Muscle layer of colon (tissue), 2 donors: ENCODE measurements at regions not wholly inside any gene's neighbourhood (a gene's known extent, or its start where the extent isn't known, plus 50 kb on each side); places are given as distances from the start of the nearest gene placed in this dataset.

Source experiments
- H3K27ac ChIP-seq: one replicate; pipeline ENCODE4 v1.7.0; 2013; ENCODE audit warnings: low read depth, mild to moderate bottlenecking, low read length, moderate library complexity
- H3K27me3 ChIP-seq, 2 donors: one replicate each; pipeline ENCODE4 v1.7.0; 2013; ENCODE audit warnings: low read length in 2 of 2, mild to moderate bottlenecking in 2 of 2; ENCODE audit not compliant: insufficient read depth in 2 of 2, control insufficient read depth in 1 of 2
- H3K36me3 ChIP-seq: one replicate; pipeline ENCODE4 v1.7.0; 2013; ENCODE audit warnings: mild to moderate bottlenecking, low read length; ENCODE audit not compliant: insufficient read depth
- H3K4me1 ChIP-seq: one replicate; pipeline ENCODE4 v1.7.0; 2013; ENCODE audit warnings: mild to moderate bottlenecking, low read length; ENCODE audit not compliant: insufficient read depth
- H3K4me3 ChIP-seq, 2 donors: one replicate each; pipeline ENCODE4 v1.7.0; 2013; ENCODE audit warnings: low read length in 2 of 2, low read depth in 1 of 2, mild to moderate bottlenecking in 1 of 2, moderate library complexity in 1 of 2
- H3K9ac ChIP-seq: one replicate; pipeline ENCODE4 v1.7.0; 2013; ENCODE audit warnings: low read length
- H3K9me3 ChIP-seq: one replicate; pipeline ENCODE4 v1.7.0; 2013; ENCODE audit warnings: mild to moderate bottlenecking, low read length
- donor health status: abdominal sarcoma.
- donor health status: Adenocarcinoma of cecum.

GRCh38 chr2:120545521-120546047, 190.1 kb upstream of the GLI2 start:
- no peak overlapping the region for H3K4me3 ChIP-seq
- H3K36me3 ChIP-seq: no peaks in the 10 kb centered on the region
- H3K27ac ChIP-seq: no peak overlapping the region
- no peak overlapping the region for H3K9ac ChIP-seq
- H3K9me3 ChIP-seq: no peaks in the 10 kb centered on the region
- H3K4me1 ChIP-seq: peaks cover 11% of the 10 kb centered on the region
- no peaks in the 10 kb centered on the region for H3K27me3 ChIP-seq

GRCh38 chr2:120546048-120546864, 189.4 kb upstream of the GLI2 start:
- peaks cover 12% of the 10 kb centered on the region for H3K4me1 ChIP-seq
- no peak overlapping the region for H3K9ac ChIP-seq
- no peaks in the 10 kb centered on the region for H3K36me3 ChIP-seq
- H3K4me3 ChIP-seq: no peak overlapping the region
- no peaks in the 10 kb centered on the region for H3K27me3 ChIP-seq
- H3K9me3 ChIP-seq: no peaks in the 10 kb centered on the region
- H3K27ac ChIP-seq: no peak overlapping the region

- H3K9ac ChIP-seq: no peak overlapping the region
- H3K36me3 ChIP-seq: no peaks in the 10 kb centered on the region
- no peaks in the 10 kb centered on the region for H3K27me3 ChIP-seq
- H3K9me3 ChIP-seq: no peaks in the 10 kb centered on the region
- H3K4me1 ChIP-seq: peaks cover 19% of the 10 kb centered on the region
- H3K27ac ChIP-seq: no peak overlapping the region
- no peak overlapping the region for H3K4me3 ChIP-seq
Observed at GRCh38 chr2:120546865-120547390, 188.7 kb upstream of the GLI2 start.

- H3K27me3 ChIP-seq: no peaks in the 10 kb centered on the region
- H3K36me3 ChIP-seq: no peaks in the 10 kb centered on the region
- H3K4me3 ChIP-seq: no peak overlapping the region
- peaks cover 26% of the 10 kb centered on the region for H3K4me1 ChIP-seq
- no peak overlapping the region for H3K9ac ChIP-seq
- H3K9me3 ChIP-seq: no peaks in the 10 kb centered on the region
- H3K27ac ChIP-seq: no peak overlapping the region
Observed at GRCh38 chr2:120547662-120548061, 188.0 kb upstream of the GLI2 start.

GRCh38 chr2:120548627-120549608, 186.8 kb upstream of the GLI2 start:
- Histone ChIP-seq H3K9ac (no peak overlapping the region), H3K36me3 (no peaks in the 10 kb centered on the region), H3K27me3 (no peaks in the 10 kb centered on the region), H3K4me1 (peaks cover 32% of the 10 kb centered on the region), H3K9me3 (no peaks in the 10 kb centered on the region), H3K4me3 (no peak overlapping the region), H3K27ac (no peak overlapping the region)

GRCh38 chr2:120549841-120550240, 185.8 kb upstream of the GLI2 start:
- H3K9ac ChIP-seq: no peak overlapping the region
- H3K9me3 ChIP-seq: no peaks in the 10 kb centered on the region
- no peaks in the 10 kb centered on the region for H3K27me3 ChIP-seq
- peaks cover 32% of the 10 kb centered on the region for H3K4me1 ChIP-seq
- H3K4me3 ChIP-seq: no peak overlapping the region
- no peaks in the 10 kb centered on the region for H3K36me3 ChIP-seq
- no peak overlapping the region for H3K27ac ChIP-seq

GRCh38 chr2:120550282-120550681, 185.4 kb upstream of the GLI2 start:
- no peak overlapping the region for H3K4me3 ChIP-seq
- no peaks in the 10 kb centered on the region for H3K9me3 ChIP-seq
- H3K27me3 ChIP-seq: no peaks in the 10 kb centered on the region
- H3K4me1 ChIP-seq: peaks cover 32% of the 10 kb centered on the region
- H3K9ac ChIP-seq: no peak overlapping the region
- no peak overlapping the region for H3K27ac ChIP-seq
- H3K36me3 ChIP-seq: no peaks in the 10 kb centered on the region

- peaks cover 32% of the 10 kb centered on the region for H3K4me1 ChIP-seq
- no peak overlapping the region for H3K27ac ChIP-seq
Observed at GRCh38 chr2:120550893-120551446, 184.7 kb upstream of the GLI2 start.

GRCh38 chr2:120551522-120551921, 184.1 kb upstream of the GLI2 start:
- H3K27me3 ChIP-seq: no peaks in the 10 kb centered on the region
- H3K9ac ChIP-seq: no peak overlapping the region
- H3K36me3 ChIP-seq: no peaks in the 10 kb centered on the region
- H3K4me1 ChIP-seq: peaks cover 28% of the 10 kb centered on the region
- no peak overlapping the region for H3K4me3 ChIP-seq
- H3K27ac ChIP-seq: no peak overlapping the region
- H3K9me3 ChIP-seq: no peaks in the 10 kb centered on the region

More at GRCh38 chr2:120550893-120551446, 184.7 kb upstream of the GLI2 start:
- H3K9ac ChIP-seq: no peak overlapping the region
- no peaks in the 10 kb centered on the region for H3K27me3 ChIP-seq
- H3K36me3 ChIP-seq: no peaks in the 10 kb centered on the region
- no peaks in the 10 kb centered on the region for H3K9me3 ChIP-seq
- H3K4me3 ChIP-seq: no peak overlapping the region

GRCh38 chr2:120552079-120552478, 183.6 kb upstream of the GLI2 start:
- Histone ChIP-seq H3K4me3 (no peak overlapping the region), H3K27ac (no peak overlapping the region), H3K9ac (no peak overlapping the region), H3K36me3 (no peaks in the 10 kb centered on the region), H3K4me1 (peaks cover 25% of the 10 kb centered on the region), H3K9me3 (no peaks in the 10 kb centered on the region), H3K27me3 (no peaks in the 10 kb centered on the region)
